HepG2 (cell line): ENCODE measurements at regions not wholly inside any gene's neighbourhood (a gene's known extent, or its start where the extent isn't known, plus 50 kb on each side); places are given as distances from the start of the nearest gene placed in this dataset.

Experiments
- ATAC-seq: fragments of 200-7000 bp; cut with Tn5 transposase; 3 replicates; pipeline ENCODE4 v1.9.1; 2020; ENCODE audit warnings: mild to moderate bottlenecking, moderate library complexity
- BruUV-seq: library from RNA; stranded (reverse); fragments of 400-500 nt; replicated peaks from 2 replicates; lab custom pipeline; 2021; lab: Mats Ljungman, UMichigan
- CTCF ChIA-PET: fragments of 300-600 bp; formaldehyde crosslinking; extraction: SDS; loops from one replicate; lab custom pipeline; 2021; ENCODE audit warnings: low total read pairs, inconsistent platforms, low intra/inter-chr PET ratio; lab: Yijun Ruan, JAX
- POLR2A ChIA-PET: fragments of 350-600 bp; sonication (Branson Sonifier 250); formaldehyde crosslinking; loops from one replicate; lab custom pipeline; 2020; ENCODE audit warnings: antibody characterized with exemption, inconsistent platforms; lab: Yijun Ruan, JAX
- DNase-seq: peaks from one replicate; pipeline ENCODE4 v3.0.0-alpha.2; 2015; ENCODE audit warnings: low spot score
- FAIRE-seq: peaks from 3 replicates; lab custom pipeline; 2011; peaks lifted over from hg19 to GRCh38; lab: Jason Lieb, UNC
- H2AFZ ChIP-seq: one replicate; pipeline ENCODE4 v1.6.1; 2011; ENCODE audit warnings: low read length, inconsistent platforms
- H3K27ac ChIP-seq: fragments of 300-600 bp; 3 replicates; pipeline ENCODE4 v1.8.0; 2011; ENCODE audit warnings: mixed run types, mild to moderate bottlenecking, mixed read lengths, low read length, inconsistent platforms; ENCODE audit not compliant: insufficient read depth; ENCODE audit errors: extremely low read length
- H3K27me3 ChIP-seq, 2 experiments: fragments of 200-600 bp in 1 of 2; 2 replicates in 1 of 2; 3 replicates in 1 of 2; pipeline versions ENCODE4 v1.6.0 to v1.8.0; 2011; ENCODE audit warnings: low read length in 2 of 2, mild to moderate bottlenecking in 2 of 2, moderate library complexity in 2 of 2, inconsistent platforms in 1 of 2; ENCODE audit not compliant: insufficient read depth in 2 of 2, control insufficient read depth in 1 of 2
- H3K36me3 ChIP-seq, 2 experiments: fragments of 200-600 bp in 1 of 2; replicated peaks in 1 of 2; 2 replicates in 1 of 2; 3 replicates in 1 of 2; pipeline versions ENCODE4 v1.5.1 to v1.8.0; 2011; ENCODE audit warnings: low read length in 2 of 2, inconsistent platforms in 1 of 2; ENCODE audit not compliant: insufficient read depth in 2 of 2, control insufficient read depth in 1 of 2
- H3K4me1 ChIP-seq: 2 replicates; pipeline ENCODE4 v1.5.1; 2012; ENCODE audit warnings: low read length, inconsistent platforms; ENCODE audit not compliant: insufficient read depth
- H3K4me2 ChIP-seq: 2 replicates; pipeline ENCODE4 v1.6.0; 2011; ENCODE audit warnings: low read depth, low read length, inconsistent platforms
- H3K4me3 ChIP-seq, 3 experiments: fragments of 200-600 bp in 1 of 3; sonication (generic), shearing (Covaris generic) in 1 of 3; replicated peaks in 1 of 3; 2 replicates each; pipeline ENCODE4 v1.5.1; 2011 to 2016; ENCODE audit warnings: low read length in 3 of 3, inconsistent platforms in 2 of 3, low read depth in 2 of 3, mild to moderate bottlenecking in 2 of 3, control low read depth in 1 of 3, mixed read lengths in 1 of 3; ENCODE audit not compliant: insufficient read depth in 1 of 3
- H3K79me2 ChIP-seq: one replicate; pipeline ENCODE4 v1.6.1; 2011; ENCODE audit warnings: low read length, inconsistent platforms; ENCODE audit not compliant: insufficient read depth
- H3K9ac ChIP-seq: 2 replicates; pipeline ENCODE4 v1.6.0; 2011; ENCODE audit warnings: mild to moderate bottlenecking, low read depth, low read length, inconsistent platforms; ENCODE audit not compliant: insufficient read depth
- H3K9me3 ChIP-seq: 2 replicates; pipeline ENCODE4 v1.5.1; 2012; ENCODE audit warnings: mild to moderate bottlenecking, low read length
- H4K20me1 ChIP-seq: 2 replicates; pipeline ENCODE4 v1.6.0; 2011; ENCODE audit warnings: inconsistent platforms, mild to moderate bottlenecking, low read length, moderate library complexity; ENCODE audit not compliant: insufficient read depth
- FOXC1 ChIP-seq: sonication (generic); formaldehyde crosslinking; IDR thresholded peaks from 2 replicates; pipeline ENCODE4 v1.8.0; 2022; ENCODE audit warnings: mild to moderate bottlenecking, missing genetic modification reagents, borderline replicate concordance
- JDP2 ChIP-seq: sonication (generic); formaldehyde crosslinking; IDR thresholded peaks from 2 replicates; pipeline ENCODE4 v1.8.1; 2022; ENCODE audit warnings: missing genetic modification reagents, borderline replicate concordance
- KDM5A ChIP-seq: fragments of 200-600 bp; sonication (generic); IDR thresholded peaks from 2 replicates; pipeline ENCODE4 v1.7.0; 2018; ENCODE audit warnings: antibody characterized with exemption, mild to moderate bottlenecking, low read length, borderline replicate concordance
- PITX1 ChIP-seq: sonication (generic); formaldehyde crosslinking; IDR thresholded peaks from 2 replicates; pipeline ENCODE4 v1.5.1; 2020; ENCODE audit warnings: mild to moderate bottlenecking, missing genetic modification reagents
- POGZ ChIP-seq: sonication (generic); formaldehyde crosslinking; IDR thresholded peaks from 2 replicates; pipeline ENCODE4 v1.4.0; 2020; ENCODE audit warnings: mild to moderate bottlenecking, missing genetic modification reagents
- RFX1 ChIP-seq: fragments of 450-650 bp; IDR thresholded peaks from 2 replicates; pipeline ENCODE4 v1.6.1; 2017
- RFXAP ChIP-seq: sonication (generic); formaldehyde crosslinking; IDR thresholded peaks from 2 replicates; pipeline ENCODE4 v1.4.0; 2020; ENCODE audit warnings: missing genetic modification reagents, borderline replicate concordance
- SP5 ChIP-seq: IDR thresholded peaks from 2 replicates; pipeline ENCODE4 v1.6.1; 2016; ENCODE audit warnings: low read depth, borderline replicate concordance
- ZFAT ChIP-seq: sonication (generic); formaldehyde crosslinking; conservative IDR thresholded peaks from 2 replicates; pipeline ENCODE4 v1.8.1; 2023; ENCODE audit warnings: missing genetic modification reagents, inconsistent platforms
- ZMYM2 ChIP-seq: sonication (generic); formaldehyde crosslinking; IDR thresholded peaks from 2 replicates; pipeline ENCODE4 v1.8.0; 2022; ENCODE audit warnings: mild to moderate bottlenecking, missing genetic modification reagents
- ZNF264 ChIP-seq: sonication (generic); formaldehyde crosslinking; IDR thresholded peaks from 2 replicates; pipeline ENCODE4 v1.4.0; 2020; ENCODE audit warnings: missing genetic modification reagents
- ZNF30 ChIP-seq: sonication (generic); formaldehyde crosslinking; IDR thresholded peaks from 2 replicates; pipeline ENCODE4 v1.5.0; 2020; ENCODE audit warnings: mild to moderate bottlenecking, missing genetic modification reagents
- ZNF33A ChIP-seq: sonication (generic); formaldehyde crosslinking; IDR thresholded peaks from 2 replicates; pipeline ENCODE4 v1.5.1; 2020; ENCODE audit warnings: missing genetic modification reagents, mild to moderate bottlenecking, moderate library complexity, borderline replicate concordance
- ZNF446 ChIP-seq: sonication (generic); formaldehyde crosslinking; IDR thresholded peaks from 2 replicates; pipeline ENCODE4 v1.5.0; 2020; ENCODE audit warnings: mild to moderate bottlenecking, missing genetic modification reagents
- ZNF598 ChIP-seq: sonication (generic); formaldehyde crosslinking; IDR thresholded peaks from 2 replicates; pipeline ENCODE4 v1.5.1; 2020; ENCODE audit warnings: mild to moderate bottlenecking, missing genetic modification reagents, borderline replicate concordance
- ZSCAN29 ChIP-seq: sonication (generic); formaldehyde crosslinking; conservative IDR thresholded peaks from 2 replicates; pipeline ENCODE4 v1.4.0; 2020; ENCODE audit warnings: mild to moderate bottlenecking, missing genetic modification reagents
- WGBS: methylation state at CpG from one replicate; pipeline ENCODE4 v1.1.6; 2017; ENCODE audit warnings: low lambda C conversion rate; 5-methylcytosine and 5-hydroxymethylcytosine counted together
- in situ Hi-C: cut with HindIII; loops from 2 replicates; pipeline ENCODE4 v1.10.0; 2017; ENCODE audit warnings: low pct_unique_long_range_greater_than_20kb; ENCODE audit not compliant: extremely low pct_ligation_motif_present
- intact Hi-C: fragments of 100-400 bp; cut with micrococcal nuclease; formaldehyde crosslinking; loops from one replicate; pipeline ENCODE4 v1.10.0; 2022; ENCODE audit not compliant: unreplicated experiment
- TF ChIP-seq, protein P1 (sequence below): sonication (generic); formaldehyde crosslinking; IDR thresholded peaks from 2 replicates; pipeline ENCODE4 v1.5.0; 2020; ENCODE audit warnings: mild to moderate bottlenecking, missing genetic modification reagents, borderline replicate concordance
- TF ChIP-seq, protein P2 (sequence below): sonication (generic); formaldehyde crosslinking; IDR thresholded peaks from 2 replicates; pipeline ENCODE4 v1.5.1; 2020; ENCODE audit warnings: mild to moderate bottlenecking, missing genetic modification reagents
- TF ChIP-seq, protein P3 (sequence below): sonication (generic); formaldehyde crosslinking; IDR thresholded peaks from 2 replicates; pipeline ENCODE4 v1.5.0; 2020; ENCODE audit warnings: missing genetic modification reagents

DNA sequence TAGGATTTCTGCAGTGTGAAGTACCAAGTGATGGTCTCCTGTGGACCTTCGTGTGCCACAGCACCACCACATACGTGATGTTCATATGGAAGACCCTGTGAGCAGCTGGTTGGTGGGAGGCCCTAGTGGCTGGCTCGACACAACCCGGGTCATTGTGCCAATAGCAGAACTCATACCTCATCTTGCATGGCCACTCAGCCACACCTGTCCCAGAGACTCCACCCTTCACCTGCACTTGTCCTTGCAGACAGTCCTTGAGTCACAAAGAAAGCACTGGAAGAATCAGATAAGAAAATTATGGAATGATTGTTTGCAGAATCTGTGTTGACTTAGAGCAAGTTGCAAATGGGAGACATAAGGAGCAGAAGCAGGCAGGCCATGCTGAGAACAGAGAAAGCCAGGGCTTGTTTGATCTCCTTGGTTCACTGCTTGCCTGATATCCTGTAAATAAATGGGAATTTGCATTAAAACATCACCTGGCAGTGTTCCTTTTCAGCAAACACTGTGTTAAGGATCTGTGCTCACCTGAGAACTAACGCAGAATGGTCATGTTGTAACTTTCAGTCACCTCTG, 307.7 kb downstream of the SIPA1L2 start:
- no peak for DNase-seq
- H3K4me1 ChIP-seq, result no peaks in the 10 kb centered on the region
- 11% methylated on average over 5 of the region's 5 CpGs for WGBS
- H3K9me3 ChIP-seq, result no peaks in the 10 kb centered on the region; the same call in 1 of the 2 replicates
- POLR2A ChIA-PET, result no interaction called here
- H2AFZ ChIP-seq, result no peak overlapping the region
- intact Hi-C loops (no loop called here), in situ Hi-C loops (no loop called here)
- no peaks in the 10 kb centered on the region for H3K79me2 ChIP-seq
- H3K27ac ChIP-seq, result no peak overlapping the region
- no peaks in the 10 kb centered on the region for H4K20me1 ChIP-seq
- H3K9ac ChIP-seq, result no peak overlapping the region
- no peak overlapping the region for H3K4me2 ChIP-seq
- CTCF ChIA-PET, result no interaction called here
- no peaks in the 10 kb centered on the region for H3K36me3 ChIP-seq
- no peak for FAIRE-seq
- H3K4me3 ChIP-seq, result no peak overlapping the region
- no peaks in the 10 kb centered on the region for H3K27me3 ChIP-seq
- BruUV-seq, result no TSS peak
- no peak for ATAC-seq
- TF ChIP-seq KDM5A (no peak), ZNF264 (CRISPR knock-in tag) (no peak), FOXC1 (CRISPR knock-in tag) (no peak), ZNF33A (CRISPR knock-in tag) (no peak), ZSCAN29 (CRISPR knock-in tag) (no peak), ZNF30 (CRISPR knock-in tag) (no peak), SP5 (CRISPR knock-in tag) (no peak), ZNF446 (CRISPR knock-in tag) (no peak), ZMYM2 (no peak), JDP2 (CRISPR knock-in tag) (no peak), ZFAT (CRISPR knock-in tag) (no peak), ZNF598 (CRISPR knock-in tag) (no peak), POGZ (CRISPR knock-in tag) (no peak), PITX1 (no peak), RFXAP (CRISPR knock-in tag) (no peak), RFX1 (no peak)
- TF ChIP-seq, protein P1, sequence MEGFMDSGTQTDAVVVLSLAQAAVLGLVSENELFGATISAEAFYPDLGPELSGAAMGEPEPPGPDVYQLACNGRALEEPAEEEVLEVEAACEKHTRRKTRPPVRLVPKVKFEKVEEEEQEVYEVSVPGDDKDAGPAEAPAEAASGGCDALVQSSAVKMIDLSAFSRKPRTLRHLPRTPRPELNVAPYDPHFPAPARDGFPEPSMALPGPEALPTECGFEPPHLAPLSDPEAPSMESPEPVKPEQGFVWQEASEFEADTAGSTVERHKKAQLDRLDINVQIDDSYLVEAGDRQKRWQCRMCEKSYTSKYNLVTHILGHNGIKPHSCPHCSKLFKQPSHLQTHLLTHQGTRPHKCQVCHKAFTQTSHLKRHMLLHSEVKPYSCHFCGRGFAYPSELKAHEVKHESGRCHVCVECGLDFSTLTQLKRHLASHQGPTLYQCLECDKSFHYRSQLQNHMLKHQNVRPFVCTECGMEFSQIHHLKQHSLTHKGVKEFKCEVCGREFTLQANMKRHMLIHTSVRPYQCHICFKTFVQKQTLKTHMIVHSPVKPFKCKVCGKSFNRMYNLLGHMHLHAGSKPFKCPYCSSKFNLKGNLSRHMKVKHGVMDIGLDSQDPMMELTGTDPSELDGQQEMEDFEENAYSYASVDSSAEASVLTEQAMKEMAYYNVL, result no peak
- TF ChIP-seq, protein P2, sequence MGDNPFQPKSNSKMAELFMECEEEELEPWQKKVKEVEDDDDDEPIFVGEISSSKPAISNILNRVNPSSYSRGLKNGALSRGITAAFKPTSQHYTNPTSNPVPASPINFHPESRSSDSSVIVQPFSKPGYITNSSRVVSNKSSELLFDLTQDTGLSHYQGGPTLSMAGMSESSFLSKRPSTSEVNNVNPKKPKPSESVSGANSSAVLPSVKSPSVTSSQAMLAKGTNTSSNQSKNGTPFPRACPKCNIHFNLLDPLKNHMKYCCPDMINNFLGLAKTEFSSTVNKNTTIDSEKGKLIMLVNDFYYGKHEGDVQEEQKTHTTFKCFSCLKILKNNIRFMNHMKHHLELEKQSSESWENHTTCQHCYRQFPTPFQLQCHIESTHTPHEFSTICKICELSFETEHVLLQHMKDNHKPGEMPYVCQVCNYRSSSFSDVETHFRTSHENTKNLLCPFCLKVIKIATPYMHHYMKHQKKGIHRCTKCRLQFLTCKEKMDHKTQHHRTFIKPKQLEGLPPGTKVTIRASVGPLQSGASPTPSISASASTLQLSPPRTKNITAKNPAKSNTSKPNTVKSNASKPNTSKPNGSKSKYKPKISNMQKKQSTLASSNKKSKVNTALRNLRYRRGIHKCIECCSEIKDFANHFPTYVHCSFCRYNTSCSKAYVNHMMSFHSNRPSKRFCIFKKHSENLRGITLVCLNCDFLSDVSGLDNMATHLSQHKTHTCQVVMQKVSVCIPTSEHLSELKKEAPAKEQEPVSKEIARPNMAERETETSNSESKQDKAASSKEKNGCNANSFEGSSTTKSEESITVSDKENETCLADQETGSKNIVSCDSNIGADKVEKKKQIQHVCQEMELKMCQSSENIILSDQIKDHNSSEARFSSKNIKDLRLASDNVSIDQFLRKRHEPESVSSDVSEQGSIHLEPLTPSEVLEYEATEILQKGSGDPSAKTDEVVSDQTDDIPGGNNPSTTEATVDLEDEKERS, result no peak
- TF ChIP-seq, protein P3, sequence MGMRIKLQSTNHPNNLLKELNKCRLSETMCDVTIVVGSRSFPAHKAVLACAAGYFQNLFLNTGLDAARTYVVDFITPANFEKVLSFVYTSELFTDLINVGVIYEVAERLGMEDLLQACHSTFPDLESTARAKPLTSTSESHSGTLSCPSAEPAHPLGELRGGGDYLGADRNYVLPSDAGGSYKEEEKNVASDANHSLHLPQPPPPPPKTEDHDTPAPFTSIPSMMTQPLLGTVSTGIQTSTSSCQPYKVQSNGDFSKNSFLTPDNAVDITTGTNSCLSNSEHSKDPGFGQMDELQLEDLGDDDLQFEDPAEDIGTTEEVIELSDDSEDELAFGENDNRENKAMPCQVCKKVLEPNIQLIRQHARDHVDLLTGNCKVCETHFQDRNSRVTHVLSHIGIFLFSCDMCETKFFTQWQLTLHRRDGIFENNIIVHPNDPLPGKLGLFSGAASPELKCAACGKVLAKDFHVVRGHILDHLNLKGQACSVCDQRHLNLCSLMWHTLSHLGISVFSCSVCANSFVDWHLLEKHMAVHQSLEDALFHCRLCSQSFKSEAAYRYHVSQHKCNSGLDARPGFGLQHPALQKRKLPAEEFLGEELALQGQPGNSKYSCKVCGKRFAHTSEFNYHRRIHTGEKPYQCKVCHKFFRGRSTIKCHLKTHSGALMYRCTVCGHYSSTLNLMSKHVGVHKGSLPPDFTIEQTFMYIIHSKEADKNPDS (CRISPR knock-in tag), result no peak
